Smooth muscle cell of the brain vasculature (primary cell): ENCODE measurements at regions not wholly inside any gene's neighbourhood (a gene's known extent, or its start where the extent isn't known, plus 50 kb on each side); places are given as distances from the start of the nearest gene placed in this dataset.

Experiments used
- DNase-seq: peaks from one replicate; pipeline ENCODE4 v3.0.0-alpha.2; 2012; ENCODE audit warnings: low read depth, low spot score

DNA sequence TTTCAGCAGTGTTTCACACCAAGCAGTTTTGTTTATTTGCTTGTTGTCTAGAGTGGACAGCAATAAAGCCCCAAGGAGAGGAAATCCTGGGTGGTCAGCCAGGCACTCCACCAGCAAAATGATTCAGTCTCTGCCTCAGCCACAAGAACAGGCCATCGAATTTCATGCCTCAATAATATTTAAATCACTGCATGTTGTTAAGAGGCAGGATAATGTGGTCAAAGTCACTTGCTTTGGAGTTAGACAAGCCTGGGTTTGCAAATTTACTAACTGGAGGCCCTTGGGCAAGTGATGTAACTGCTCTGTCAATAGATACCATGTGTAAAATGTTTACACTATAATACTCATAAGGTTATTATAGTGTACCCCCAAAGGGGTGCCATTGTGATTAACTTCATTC is 349.6 kb downstream of the LMO4 start:
- no peak for DNase-seq

DNA sequence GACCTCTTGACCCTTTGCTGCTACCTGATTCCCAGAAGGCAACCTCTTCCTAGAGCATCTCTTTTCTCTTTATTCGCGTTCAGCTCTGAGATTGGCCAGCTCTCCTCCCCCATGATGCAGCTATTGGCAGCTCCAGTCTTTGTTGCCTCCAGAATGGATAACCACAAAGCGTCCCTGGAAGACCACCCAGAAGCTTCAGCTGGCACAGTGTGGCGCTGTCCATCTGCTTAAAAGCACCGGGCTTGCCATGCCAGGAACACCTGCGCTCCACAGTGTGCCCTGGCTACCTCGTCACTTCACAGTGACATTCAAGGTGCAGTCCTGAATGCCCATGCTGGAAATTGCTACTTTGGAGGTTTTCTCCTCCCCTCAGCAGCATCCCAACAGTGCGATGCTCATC is 353.9 kb downstream of the LMO4 start:
- DNase-seq: no peak

DNA sequence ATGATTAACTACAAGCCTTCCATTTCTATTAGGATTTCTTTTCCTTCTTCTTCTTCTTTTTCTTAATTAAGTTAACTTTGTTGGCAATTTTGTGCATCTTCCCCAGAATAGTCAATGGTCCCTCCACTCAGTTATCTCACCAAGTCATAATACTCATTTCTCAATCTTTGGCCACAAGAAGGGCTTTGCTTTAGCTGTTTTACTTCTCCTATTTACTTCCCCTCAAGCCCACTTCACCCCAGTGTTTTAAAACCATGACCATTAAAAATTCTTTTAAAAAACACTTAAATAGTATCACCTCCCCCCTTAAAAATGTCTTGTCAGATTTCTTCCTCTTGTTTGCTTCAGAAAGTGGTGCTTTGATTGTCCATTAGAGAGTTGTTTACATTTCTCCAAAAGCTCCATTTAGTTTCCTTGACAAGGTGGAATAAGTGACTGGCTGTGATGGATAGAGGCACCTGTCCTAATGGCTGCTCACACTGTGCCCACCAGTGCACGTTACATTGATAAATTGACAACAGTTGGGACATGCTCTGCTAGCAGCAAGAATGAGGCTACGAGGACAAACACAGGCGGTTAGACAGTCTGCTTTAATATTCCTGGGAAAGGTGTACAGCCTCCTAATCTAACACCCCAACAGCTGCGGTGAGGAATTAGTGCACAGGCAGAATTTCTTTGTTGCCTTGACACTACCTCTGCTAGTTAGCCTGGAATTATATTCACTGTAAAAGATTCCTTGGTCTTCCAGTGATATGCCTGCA is 354.7 kb downstream of the LMO4 start:
- DNase-seq: no peak

DNA sequence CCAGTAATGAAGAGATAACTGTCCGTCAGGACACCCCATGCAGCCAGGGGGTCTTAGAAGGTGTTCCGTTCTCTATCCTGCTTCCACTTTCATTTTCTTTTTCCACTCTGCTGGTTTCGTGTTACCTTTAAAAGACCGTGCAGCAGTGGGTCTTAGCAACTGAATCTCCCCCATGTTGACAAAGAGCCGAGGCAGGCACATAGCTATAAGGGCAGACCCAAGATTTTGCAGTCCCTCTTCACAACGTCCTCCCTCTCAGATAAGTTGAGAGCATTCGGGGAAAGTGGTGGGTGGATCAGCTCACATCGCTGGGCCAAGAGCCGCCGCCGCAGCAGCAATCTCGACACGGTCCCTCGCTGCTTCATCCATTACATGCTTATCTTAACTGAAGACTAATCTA is 355.5 kb downstream of the LMO4 start:
- DNase-seq: no peak

DNA sequence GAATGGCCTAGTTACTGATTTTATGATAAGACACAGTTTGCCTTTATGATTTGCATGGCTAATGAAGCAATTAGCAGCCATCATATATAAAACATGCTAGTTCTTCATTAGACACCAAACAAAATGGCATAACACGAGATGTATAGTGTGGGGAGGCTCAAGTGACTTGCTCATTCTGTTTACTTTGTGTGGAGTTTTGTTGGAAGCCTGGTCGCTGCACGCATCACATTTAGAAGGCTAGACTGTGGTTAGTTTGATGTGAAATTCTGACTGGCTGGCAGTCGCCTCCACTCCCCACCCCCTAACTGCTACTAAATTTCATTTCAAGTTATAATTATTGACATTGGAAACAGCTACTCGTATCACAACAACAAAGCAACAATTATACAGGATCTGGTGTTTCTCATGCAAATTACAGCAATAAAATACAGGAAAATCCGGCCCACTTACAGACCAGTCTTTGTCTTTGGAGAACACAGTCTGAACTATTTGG is 356.1 kb downstream of the LMO4 start:
- no peak for DNase-seq

DNA sequence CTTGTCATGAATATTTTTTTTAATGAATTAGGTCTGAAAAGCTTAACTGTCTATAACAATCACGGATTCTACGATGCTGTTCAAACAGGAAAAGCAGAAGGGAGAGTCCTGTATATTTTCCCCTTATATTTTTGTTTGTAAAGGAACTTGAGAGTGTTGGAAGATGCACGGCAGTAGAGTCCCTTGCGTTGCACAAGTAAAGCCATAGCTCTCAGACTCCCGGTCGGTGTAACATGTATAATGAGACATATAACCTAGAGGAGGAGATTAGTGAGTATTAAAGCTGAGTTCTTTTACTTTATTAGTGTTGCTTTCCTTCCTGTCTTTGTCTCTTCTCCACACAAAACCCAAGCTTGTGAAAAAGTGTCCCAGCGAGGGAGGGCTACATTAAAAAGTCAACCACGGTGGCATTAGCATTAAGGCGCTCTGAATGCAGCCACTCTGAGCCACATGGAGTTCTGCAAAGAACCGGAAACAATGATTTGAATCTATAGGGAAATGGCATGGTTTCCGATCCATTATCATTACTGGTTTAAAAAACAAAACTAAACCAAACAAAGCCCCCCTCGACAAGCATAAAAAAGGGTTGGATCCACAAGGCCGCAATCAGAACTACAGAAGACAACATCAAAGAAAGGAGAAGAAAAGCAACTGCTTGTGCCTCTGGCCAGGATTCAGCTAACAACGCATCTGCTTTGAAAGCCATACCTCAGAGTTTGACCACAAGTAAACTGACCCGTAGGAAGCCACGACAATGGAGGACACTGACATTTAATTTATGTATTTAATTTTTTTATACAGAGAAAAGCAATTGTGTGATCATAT is 356.8 kb downstream of the LMO4 start:
- no peak for DNase-seq

DNA sequence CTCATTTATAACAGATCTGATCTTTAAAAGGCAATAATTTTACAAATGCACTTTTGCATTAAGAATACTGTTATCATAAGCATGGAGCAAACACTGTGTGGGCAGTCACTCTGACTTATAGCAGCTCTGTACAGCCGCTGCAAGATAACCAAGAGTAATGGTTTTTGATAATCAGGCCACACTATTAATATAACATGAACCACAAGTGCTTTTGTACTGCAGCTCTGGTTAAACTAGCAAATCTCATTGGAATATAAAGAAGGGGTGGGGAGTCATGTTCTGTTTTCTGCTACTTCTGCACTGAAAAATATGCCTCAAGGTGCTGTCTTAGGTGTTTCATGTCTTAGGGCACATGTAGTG is 357.4 kb downstream of the LMO4 start:
- no peak for DNase-seq

DNA sequence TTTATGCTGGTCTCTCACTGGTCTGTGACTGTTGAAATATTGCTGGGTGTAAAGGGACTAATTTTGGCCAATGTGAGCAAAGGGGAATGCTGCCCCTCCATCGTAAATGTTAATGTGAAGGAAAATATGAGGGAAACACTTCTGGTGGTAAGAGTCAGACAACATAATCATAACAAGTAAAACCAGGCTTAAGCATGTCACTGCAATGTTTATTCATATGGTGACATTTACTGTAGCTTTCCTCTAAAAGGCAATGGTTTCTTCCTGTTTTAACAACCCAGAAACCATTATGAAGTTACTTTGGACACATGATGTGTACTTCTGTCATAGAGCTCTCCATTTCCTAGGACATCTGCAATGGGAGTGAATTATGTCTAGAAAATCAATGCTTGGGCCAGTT is 358.0 kb downstream of the LMO4 start:
- DNase-seq: no peak

DNA sequence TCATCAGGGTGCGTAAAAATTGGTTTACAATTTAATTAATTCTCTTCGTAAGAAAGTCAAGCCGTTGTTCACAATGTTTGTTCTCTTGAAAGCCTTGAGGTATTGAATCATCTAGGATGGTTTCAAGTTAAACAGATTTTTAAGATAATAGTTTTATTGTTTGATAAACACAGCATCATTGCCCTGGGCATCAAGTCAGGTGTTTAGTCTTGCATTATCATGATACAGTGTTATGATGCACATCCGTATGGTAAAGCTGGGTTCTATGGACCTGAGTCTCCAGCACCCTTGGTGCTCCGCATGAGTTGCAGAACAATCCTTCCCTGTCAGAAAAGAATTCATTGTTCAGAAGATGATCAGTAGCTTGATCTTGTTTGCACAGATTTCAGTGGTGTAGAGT is 359.5 kb downstream of the LMO4 start:
- no peak for DNase-seq

DNA sequence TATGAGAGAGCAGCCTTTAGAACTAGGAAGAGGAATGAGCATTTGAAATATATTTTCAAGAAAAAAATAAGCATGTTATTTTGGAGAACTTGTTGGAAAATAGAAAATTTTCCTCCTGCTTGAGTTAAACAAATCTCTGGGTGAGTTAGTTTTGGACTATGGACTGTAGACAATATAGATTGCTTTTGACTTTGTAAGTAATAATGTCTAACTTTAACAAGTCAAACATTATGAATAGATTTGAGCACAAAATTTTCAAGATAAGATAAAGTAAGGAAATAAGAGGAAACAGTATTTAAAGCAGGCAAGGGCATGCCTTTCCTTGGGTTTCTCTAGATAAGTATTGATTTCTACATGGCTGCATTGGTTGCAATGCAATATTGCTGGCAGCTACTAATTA is 360.8 kb downstream of the LMO4 start:
- no peak for DNase-seq

DNA sequence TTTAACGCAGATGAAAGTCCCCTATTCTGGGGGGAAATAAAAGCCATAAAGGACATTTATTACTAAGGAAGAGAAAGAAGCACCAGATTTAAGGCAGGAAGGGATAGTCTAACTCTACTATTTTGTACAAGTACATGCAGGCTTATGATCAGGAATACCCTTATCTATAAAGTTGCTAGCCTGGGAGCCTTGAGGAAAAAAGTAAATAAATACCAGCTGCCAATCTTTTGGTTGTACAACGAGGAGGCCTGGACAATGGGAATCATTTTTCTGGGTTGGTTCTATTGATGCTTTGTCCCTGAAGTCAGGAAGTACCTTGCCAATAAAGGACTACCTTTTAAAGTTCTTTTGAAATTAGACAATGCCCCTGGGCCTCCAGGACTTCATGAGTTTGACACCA is 367.8 kb downstream of the LMO4 start:
- no peak for DNase-seq

DNA sequence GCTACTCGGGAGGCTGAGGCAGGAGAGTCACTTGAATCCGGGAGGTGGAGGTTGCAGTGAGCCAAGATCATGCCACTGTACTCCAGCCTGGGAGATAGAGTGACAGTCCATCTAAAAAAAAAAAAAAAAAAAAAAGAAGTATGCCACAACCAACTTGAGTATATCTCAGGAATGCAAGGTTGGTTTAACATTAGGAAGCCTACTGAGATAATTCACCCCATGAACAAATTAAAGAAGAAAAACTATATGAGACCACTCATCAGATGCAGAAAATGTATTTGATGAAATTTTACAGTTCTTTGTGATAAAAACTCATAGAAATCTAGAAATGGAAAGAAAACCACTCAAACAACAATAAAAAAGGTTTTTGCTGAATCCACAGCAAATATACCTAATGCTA is 373.8 kb downstream of the LMO4 start:
- no peak for DNase-seq

DNA sequence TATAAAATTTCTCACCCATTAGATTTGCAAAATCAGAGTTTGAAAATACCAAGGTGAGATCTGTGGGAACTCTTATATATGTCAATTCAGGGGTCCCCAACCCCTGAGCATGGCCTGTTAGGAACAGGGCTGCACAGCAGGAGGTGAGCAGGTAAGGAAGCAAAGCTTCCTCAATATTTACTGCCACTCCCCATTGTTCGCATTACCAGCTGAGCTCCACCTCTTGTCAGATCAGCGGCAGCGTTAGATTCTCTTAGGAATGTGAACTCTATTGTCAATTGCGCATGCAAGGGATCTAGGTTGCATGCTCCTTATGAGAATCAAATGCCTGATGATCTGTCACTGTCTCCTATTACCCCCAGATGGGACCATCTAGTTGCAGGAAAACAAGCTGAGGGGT is 376.6 kb downstream of the LMO4 start:
- no peak for DNase-seq

DNA sequence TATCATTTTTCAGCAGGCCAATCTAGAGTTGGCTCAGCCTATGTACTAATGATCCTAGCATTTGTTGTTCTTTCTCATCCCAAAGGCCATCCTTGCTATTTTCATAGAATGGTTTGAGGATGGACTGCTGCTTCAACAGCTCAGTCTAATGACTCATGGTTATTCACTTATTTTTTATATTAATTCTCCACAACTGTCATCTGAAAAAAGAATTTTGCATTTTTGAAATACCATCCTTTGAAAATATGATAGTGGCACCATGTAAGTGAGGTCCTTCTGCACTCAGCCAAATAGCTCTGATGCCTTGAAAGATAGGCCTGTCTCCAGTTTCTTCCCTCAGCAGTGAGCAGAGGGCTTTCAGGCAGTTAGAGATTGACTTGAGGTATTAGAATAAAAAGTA is 377.5 kb downstream of the LMO4 start:
- DNase-seq: no peak

DNA sequence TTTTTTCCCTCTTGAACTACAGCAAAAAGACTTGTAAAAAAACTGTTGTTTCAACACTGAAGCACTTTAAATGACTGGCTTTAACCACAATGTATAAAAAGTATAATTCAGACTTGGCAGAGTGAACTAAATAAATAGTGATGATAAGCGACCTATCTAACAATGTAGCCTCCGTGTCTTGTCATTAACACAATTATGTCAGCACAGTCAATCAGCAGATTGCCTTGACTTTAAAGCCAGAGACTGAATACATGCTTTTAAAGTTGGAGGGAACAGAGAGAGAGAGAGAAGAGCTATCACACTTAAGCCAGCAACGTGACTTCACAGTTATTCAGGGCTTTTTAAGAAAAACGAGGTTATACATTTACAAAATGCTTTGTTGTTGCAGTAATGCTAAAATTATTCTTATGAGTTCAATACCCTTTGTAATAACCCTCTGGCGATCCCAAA is 378.1 kb downstream of the LMO4 start:
- DNase-seq: no peak

DNA sequence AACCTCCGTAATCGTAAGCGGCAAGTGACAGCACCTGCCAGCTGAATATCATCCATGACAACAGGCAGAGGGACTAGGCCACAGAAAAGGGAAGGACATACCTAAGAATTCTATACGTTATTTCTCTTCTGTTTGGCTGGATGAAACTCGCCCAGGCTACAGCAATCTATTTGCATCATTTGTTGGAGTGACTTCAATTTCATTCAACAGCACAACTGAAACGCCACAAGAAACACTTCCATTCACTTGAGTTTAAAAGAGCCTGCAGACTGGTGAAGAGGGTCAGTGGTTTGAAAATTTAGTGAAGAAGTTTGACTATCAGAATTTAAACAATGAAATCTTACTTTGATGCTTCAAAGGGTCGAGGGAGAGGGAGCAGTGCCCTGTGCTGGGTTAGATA is 378.7 kb downstream of the LMO4 start:
- DNase-seq: no peak

DNA sequence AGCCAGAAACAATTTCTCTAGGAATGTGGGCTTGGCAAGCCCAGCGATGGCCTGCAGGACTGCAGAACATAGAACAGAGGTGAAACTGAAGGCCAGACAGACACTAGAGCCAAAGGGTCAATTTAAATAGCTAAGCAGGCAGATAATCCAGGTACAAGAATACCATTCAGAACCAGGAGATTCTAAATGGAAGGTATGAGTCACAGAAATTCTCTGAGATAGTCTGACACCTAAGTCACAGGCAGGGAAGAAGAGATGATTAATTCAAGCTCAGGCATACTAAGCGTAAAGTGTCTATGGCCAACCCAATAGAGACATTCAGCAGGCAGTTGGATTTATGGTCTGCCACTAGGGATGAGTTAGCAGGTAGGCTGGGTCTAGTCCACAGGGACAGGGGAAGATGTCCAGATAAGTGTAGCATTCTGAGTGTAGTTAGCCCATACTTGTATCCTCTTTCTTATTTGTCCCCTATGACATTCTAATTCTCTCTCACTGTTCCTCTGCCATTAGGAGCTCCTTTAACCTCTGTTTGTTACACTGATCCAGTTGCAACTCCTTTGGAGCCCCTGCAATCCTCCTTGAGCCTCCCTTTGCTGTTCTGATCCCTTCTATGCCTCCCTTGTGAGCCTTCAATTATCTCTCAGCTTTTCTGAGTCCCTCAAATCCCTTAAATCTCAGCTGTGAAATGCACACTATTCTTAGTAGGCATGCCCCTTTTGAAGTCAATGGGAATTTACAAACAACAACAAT is 383.8 kb downstream of the LMO4 start:
- DNase-seq: no peak

DNA sequence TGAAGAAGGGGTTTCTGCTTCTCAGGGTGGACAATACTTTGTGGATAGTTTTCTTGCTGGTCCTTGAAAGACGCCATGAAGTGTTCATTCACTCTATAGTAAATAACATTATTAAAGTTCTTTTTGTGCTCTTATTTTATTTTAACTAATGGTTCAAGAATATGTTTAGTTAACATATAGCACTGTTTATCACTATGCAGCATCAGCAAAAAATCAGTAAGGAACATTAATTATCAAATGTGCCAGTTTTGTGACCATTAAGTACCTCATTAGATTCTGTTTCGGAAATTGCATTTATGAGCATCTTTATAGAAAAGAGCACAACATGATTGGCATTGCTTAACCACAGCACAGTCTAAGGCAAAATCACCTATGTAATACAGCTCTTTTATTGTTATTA is 385.6 kb downstream of the LMO4 start:
- DNase-seq: no peak

DNA sequence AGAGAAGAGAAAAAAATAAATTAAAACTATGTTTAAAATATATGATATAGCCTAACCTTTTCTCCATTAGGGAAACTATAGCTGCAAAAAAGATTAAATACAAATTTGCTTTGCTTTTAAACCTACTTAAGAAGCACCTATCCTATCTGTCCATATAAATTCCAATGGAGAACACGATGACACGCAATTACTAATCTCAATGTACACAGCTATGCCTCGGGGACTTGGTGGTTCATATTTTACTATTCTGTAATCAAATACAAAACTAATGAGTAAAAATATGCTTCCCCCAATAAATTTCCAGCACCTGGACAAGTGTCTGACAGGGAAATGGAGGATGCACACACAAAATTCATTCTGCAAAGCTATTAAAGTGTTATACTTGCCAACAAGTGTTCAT is 386.4 kb downstream of the LMO4 start:
- no peak for DNase-seq

DNA sequence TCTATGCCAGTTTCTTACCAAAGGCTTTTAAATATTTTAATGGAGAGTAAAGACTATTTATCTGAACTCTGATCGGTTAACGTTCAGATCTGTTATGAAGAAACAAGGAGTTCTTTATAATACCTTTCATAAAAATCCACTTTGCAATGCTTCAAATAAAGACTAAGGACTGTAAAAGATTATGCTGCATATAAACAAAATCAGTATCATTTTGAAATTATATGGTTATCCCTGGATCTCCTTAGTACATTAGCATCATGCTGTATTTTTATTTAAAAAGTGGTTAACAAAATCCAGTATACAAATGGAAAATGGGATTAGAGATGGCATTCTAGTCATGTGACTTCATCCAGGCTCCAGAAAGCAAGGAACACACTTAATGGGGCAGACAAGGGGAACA is 386.8 kb downstream of the LMO4 start:
- DNase-seq: no peak

DNA sequence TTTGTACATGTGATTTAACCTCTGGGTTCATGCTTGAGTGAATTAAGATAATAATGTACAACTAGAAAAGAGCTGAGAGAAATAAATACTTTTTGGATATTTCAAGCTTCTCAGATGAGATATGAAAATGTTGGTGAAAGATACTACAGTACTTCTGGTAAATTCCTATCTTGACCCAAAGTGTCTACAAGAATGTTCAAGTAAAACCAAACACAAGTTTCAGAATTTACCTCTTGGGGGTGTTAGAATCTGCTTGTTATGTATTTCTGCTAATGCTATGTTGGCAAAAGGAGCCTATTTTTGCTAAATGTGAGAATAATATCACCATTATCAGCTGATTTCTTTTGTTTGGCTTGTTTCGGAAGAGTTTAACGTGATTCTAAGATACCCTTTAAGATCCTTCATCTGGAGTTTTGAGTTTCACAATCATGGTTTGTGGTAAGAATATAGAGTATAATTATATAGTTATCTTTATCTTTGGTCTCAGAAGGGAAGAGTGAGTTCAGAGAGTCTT is 388.5 kb downstream of the LMO4 start:
- no peak for DNase-seq

DNA sequence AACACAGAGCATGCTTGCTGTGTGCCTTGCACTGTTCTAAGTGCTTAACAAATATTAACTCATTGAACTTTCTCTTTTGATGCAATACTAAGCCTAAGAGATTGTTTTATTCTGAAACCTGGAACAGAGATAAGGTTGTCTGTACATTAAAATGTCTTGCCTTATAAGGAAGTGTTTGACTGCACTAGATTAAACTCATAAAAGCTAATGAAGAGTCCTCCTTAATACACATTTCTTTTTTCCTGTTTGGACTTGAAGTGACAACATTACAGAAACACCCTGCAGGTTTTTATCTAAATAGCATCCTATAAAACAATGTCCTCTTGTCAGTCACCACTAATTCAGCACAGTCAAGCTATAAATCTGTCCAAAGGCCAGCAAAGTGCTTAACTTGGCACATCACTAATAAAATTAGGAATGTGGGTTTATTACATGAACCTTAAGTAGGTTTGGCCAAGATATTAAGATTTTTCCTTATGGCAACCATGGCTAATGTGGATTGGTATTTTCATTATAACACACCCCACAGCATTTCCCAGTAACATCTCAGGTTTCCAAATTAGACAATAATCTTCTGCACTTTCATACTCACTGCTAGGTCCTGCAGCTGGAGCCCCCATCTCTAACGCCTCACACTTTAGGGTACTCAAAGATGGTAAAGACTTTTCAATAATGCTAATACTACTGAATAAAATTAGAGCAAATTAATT is 389.7 kb downstream of the LMO4 start:
- no peak for DNase-seq
